ENCODE measurements at regions not wholly inside any gene's neighbourhood (a gene's known extent, or its start where the extent isn't known, plus 50 kb on each side); places are given as distances from the start of the nearest gene placed in this dataset.

DNA sequence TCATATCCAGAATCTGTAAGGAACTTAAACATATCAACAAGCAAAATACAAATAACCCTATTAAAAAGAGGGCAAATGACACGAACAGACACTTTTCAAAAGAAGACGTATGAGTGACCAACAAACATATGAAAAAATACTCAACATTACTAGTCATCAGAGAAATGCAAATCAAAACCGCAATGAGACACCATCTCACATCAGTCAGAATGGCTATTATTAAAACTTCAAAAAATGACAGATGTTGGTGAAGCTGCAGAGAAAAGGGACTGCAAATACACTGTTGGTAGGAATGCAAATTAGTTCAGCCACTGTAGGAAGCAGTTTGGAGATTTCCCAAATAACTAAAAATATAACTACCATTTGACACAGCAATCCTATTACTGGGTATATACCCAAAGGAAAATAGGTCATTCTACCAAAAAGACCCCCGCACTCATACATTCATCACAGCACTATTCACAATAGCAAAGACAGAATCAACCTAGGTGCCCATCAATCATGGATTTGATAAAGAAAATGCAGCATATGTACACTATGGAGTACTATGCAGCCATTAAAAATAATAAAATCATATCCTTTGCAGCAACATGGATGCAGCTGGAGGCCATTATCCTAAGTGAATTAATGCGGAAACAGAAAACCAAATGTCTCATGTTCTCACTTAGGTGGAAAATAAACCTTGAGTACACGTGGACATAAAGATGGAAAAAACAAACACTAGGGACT lies 230.1 kb upstream of the RAB4A start:
- no peak for DNase-seq

DNA sequence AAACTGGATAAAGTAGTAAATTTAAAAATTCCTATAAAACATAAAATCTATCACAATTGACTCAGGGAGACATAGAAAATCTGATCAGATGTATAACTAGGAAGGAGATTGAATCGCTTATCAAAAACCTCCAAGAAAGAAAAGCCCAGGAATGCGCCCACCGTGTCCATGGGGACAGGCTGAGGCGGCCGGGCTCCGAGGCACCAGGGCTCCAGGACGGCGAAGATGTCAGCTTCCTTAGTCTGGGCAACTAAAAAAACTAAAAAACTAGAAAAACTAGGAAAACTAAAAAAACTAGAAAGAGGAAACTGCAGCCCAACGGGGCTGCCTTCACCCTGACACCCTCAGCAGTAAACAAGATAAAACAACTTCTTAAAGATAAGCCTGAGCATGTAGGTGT lies 229.0 kb upstream of the RAB4A start:
- DNase-seq, result no peak

DNA sequence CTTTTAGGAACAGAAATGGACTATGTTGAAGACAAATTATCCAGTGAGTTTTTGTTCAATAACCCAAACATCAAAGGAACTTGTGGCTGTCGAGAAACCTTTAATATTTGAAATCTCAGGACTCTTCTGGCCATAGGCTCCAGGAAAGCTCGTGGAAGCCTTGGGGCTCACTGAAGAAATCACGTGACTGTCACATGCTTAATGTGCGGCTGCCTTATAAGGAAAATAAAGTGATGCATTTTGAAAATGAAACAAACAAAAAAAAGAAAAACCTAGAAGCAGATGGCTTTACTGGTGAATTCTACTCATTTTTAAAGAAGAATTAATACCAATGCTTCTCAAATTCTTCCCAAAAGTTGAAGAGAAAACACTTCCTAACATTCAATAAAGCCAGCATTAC lies 228.4 kb upstream of the RAB4A start:
- DNase-seq, result no peak

DNA sequence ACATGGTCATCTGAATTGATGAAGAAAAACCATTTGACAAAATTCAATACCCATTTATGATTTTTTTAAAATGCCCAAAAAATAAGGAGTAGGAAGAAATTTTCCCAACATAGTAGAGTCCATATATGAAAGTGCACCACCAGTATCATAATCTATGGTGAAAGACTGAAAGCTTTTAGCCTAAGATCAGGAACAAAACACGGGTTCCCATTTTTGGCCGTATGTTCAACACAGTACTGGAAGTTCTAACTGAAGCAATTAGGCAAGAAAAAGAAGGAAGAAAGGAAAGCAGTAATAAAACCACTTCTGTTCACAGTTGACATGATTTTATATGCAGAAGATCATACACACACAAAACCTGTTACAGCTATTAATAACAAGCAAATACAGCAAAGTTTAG lies 227.8 kb upstream of the RAB4A start:
- no peak for DNase-seq

DNA sequence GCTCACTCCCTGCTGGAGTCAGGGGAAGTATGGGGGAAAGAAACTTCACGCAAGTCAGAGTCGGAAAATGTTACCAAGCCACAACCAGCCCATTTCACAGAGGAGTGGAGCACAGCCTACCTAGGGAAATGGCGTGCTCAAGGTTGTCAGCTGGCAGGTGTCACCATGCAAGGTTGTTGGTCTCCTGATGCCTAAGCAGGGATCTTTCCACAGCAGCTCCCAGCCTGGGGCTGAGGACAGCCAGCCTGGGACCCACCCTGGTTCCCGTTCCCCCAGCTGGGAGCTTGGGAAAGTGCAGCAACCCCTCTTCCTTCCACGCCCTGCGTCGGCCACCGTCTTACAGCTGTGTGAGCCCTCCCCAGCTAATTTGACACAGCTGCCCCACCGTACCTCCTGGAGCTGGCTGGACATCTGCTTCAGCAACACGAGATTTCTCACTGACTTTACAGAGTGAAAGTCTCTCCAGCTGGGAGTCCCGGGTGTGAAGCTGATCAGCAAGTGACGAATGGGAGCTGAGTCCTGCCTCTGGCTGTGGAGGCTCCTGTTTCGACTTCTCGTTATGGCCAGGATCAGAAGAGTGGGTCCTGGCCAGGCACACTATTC lies 224.6 kb upstream of the RAB4A start:
- DNase-seq, result no peak

DNA sequence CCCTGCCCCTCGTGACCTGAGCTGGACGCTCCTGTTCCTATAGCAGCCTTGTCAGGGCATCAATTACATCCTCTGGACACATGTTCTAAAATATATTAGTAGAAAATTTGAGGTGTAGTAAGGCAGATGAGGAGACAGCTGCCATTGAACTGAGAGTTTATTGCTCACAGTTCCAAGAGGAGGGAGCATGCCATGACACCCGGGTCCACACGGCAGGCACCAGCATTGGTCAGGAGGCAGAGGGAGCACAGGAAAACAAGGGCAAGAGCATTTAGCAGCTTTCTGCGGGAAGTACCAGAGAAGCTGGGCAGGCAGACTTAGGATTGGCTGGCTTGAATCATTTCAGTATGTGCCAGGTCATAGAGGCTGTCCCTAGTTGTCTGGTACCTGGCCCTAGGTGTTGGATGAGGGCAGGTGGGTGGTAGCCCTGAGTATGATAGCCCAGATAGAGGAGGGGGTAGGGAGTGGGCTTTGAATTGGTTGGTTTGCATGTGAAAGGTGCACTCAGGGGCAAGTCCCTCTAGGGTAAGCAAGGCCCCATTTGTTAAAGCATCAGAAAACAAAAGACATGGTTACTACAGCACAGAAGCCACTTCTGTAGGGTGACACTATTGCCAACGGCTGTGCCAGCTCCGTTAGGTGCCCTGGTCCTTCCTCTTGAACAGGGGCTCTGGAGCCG lies 223.6 kb upstream of the RAB4A start:
- no peak for DNase-seq

DNA sequence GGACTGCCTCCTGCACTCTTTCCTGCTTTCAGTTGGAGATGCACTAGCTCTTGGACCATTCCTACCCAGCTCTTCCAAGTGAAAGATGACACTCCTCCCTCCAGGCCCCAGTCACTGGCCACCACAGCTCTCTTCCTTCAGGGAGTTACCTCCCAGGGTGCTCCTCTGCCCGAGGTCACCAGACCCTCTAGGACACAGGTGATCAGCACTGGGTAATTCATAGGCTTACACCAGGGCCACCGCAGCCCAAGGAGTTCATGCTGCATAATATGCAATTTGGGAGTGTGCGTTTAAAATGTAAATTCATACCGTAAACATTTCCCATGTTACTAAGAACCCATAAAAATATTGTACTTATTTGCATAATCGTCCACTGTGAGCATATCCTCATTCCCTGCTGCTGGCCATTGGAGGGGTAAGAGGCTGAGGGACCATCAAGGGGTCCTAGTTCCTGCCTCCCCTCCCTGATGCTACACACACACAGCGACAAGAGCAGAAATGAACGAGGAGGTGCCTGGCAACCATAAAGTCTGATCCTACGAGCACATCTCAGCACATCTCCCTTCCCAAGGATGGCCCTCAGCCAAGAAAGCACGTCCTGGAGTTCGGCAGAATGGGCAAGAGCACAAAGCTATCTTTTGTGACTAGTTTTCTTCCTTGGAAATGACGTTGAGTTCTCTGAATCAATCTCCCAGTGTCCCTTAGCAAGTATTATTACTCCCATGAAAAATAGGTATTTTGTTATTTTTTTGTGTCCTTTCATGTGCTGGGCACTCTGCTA lies 222.9 kb upstream of the RAB4A start:
- DNase-seq, result no peak

DNA sequence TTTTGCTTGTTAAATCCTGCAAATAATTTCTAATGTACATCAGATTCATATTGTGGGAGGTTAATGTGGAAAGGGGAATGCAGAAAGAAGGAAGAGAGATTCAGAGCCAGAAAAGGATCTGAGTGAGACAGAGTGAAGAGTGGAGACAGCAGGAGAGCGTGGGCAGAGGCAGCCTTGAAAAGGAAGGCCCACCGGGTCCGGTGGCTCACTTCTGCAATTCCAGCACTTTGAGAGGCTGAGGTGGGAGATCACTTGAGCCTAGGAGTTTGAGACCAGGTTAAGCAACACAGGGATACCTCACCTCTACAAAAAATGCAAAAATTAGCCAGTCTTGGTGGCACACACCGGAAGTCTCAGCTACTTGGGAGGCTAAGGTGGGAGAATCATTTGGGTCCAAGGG lies 222.0 kb upstream of the RAB4A start:
- no peak for DNase-seq

DNA sequence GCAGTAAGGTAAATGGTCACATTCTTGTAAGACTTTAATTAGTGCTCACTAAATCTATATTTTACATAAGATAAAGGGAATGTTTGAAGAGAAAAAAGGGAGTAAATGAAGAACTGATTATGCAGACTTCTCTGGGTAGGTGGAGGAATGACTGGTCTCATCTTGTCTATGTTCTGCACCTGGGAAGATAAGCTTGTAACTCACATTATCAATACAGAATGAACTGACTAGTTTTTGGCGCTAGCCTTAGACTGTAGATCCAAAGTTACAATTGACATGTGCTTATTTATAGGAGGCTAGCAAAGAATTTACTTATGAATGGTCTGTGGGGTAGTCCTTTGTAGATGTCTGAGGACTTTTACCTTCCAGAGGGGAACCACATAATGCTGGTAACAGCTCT lies 214.9 kb upstream of the RAB4A start:
- no peak for DNase-seq

DNA sequence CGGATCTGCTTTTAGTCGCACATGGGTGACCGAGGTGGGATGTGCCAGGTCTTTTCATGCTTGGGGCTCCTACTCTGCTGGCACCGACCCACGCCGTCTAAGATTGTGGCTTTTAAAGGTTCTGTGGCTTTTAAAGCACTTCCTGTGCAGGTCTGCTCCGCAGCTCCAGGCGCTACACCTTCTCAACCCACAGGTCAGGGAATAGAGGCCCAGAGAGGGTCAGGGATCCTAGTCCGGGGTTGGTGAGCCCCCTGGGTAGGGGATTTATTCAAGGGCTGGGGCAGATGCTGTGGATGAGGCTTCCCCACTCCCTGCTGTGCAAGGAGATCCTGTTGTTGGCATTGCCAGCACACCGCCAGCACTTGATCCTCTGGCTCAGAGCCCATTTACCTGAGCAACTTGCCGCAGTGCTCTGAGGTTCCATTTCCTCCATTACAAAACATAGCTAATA lies 212.8 kb upstream of the RAB4A start:
- DNase-seq, result peak; percentile 80

DNA sequence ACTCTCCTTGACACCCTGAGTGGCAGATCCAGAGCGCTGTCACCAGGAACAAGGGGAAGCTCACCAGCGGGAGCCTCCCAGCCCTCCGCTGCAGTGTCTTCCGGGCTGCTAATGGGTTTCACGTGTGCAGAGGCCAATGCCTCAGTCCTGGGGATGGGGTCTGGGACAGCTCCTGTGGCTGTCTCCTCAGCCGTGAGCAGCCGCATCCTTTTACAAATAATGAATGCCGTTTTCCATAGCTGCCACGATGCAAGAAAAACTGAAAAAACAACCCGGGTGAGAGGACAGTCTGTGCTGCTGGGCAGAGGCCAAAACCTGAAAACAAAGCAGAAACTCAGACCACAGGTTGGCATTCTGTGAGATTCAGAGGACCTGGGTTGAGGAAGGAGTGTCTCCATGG lies 212.2 kb upstream of the RAB4A start:
- peak; percentile 80 for DNase-seq

DNA sequence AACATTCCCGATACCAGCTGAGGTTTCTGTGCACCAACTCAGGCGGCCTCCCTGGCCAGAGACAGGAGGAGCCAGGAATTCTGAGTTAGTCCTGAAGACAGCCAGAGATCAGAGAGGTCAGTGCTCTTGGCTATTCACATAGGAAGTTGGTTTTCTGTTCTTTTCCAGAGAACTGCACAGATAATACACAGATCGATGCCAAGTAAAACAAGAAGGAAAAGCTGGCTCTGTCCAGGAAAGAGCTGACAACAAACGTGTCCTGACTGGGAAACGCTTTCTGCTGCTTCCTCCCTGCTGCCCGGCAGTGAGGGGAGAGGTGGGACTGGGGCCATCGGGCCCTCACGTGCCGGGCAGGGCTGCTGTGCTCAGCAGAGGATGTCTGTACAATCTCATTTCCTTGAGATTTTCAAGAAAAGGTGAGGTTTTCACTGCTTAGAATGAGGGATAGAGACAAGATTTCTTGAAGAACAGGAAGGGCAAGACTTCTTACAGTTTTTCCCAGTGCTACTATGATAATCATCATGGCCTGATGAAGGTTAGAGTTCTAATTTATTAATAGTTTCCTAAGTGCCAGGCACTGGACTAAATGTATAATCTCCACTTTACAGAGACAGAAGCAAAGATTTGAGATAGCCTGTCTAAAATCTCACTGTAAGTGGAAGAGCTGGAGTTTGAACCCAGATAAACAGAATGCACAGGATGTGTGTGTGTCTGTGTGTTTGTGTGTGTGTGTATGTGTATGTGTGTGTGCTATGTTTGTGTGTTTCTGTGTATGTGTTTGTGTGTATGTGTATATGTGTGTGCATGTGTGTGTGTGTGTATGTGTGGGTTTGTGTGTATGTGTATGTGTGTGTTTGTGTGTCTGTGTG lies 211.0 kb upstream of the RAB4A start:
- no peak for DNase-seq

DNA sequence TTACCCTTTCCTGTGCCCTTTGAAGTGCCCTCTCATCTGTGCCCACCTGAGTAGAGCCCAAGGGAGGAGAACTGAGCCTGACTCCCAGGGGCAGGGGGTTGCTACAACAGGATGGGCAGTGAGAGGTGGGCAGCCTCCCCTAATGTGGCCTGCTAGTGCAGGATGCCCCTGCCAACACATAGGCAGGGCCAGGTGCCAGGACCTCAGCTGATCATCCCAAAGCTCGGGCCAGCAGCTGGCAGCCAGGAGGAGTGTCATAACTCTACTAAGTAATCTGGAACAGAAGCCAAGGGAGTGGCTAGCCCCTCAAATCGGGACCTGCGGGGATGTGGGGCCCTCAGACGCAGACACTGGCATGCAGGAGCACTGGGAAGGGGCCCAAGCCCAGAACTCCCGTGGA lies 208.8 kb upstream of the RAB4A start:
- no peak for DNase-seq

DNA sequence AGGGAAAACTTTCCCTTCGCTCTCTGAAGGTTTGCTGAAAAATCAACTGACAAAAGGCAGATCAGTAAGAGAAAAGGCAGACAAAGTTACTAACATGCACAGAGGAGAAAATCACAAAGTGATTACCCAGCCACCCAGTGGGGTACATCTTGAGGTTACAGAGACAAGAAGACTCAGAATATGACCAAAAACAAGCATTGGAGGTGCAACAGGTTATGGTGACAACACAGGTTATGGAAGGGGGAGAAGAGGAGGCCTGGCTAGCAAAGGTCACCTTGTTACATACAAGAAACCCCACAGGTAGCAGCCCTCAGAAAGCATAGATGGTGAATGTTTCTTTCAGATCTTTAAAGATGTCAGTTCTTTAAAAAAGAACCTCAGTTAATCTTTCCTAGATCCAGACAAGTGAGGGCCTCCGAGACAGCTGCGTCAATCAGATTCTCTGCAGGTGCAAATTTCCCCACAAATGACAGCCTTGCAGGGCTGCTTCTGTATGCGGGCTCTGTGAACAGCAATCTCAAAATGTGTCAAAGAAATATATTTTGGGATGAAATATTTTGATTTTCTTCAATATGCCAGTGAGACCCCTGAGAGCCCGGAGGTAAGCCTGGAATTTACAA lies 207.6 kb upstream of the RAB4A start:
- DNase-seq, result no peak

DNA sequence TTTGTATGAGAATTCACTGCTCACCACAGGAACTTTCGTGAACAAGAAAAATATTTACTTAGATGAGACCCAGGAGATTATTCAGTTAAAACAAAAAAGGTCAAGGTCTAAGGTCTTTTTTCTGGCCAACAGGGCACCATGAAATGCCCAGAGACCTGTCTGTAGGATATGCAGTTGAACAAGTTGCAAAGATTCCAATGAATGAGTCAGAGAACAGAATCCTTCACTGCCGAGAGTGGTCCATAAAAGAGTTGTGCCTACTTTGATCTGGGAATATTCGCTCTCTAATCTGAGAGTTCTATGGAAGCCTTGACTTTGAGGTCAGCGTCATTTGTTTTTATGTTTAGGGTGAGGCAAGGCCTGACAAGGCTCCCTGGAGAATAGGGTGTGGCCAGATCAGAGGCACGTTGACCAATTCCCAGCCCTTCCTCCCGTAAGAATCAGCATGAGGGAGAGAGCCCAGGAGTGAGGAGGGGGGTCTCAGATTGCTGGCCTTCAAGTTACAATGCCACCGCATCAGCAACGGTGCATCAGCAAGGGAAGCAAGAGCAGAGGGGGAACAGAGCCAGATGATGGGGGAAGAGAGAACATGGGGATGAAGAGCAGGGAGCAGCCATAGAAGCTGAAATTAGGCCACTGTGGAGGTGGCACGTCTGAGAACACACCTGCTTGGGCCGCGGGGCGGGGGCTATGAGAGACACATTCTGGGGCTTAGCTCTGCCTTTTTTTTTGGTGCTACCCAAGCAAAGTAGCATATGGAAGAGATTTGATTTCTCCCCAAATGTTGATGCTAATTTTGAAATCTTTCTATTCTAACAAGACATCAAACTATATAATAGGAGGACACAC lies 206.4 kb upstream of the RAB4A start:
- DNase-seq, result no peak

DNA sequence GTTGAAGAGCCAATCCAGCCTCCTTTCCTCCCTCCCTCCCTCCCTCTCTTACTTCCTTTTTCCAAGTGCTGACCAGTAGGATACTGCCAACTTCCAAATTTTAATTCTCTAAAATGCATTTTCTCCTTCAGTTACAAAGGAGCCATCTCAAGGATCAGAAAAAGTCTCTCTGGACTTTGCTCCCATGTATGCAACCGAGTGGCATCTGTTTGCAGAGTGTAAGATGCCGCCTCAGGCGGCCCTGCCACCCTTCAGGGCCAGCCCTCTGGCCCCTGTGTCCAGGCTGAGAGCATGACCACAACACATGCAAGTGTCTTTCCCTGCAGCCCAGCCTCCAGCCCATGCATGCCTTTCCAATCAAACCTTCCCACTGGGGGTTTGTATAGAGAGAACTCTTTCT lies 205.3 kb upstream of the RAB4A start:
- no peak for DNase-seq

DNA sequence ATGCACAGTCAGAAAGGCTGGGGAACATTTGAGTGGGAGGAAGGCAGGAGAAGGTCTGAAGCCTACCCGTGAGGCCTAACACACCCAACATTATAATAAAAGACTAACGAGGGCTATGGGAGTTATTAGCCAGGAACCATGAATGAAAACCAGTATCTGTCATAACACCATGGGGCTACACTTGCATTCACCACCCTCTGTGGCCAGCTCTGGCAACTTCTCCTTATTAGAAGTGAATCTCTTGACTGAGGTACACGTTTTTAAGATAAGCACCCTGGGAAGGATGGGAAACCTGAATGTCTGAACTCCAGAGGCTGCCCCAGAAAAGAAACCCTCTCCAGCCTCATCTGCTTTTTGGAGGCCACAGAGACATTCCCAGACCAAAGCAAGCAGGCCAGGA lies 204.3 kb upstream of the RAB4A start:
- no peak for DNase-seq

DNA sequence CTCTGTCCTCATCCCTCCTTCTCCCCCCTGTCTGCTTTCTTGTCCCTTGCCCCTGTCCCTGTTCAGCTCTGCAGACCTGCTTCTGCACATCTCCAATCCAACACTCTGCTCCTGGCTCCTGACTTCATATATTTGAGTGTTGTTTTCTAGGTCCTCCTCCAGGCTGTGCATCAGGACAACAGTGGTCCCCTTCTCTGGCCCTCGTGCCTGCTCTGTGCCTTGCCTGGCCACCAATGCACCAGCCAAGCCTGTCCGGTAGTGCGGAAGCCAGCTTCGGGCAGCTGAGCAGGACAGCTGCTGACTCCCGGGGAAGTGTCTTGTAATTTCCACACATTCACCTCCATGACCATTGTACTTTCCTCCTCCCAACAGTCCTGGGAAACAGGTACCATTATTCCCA lies 203.4 kb upstream of the RAB4A start:
- DNase-seq, result no peak

DNA sequence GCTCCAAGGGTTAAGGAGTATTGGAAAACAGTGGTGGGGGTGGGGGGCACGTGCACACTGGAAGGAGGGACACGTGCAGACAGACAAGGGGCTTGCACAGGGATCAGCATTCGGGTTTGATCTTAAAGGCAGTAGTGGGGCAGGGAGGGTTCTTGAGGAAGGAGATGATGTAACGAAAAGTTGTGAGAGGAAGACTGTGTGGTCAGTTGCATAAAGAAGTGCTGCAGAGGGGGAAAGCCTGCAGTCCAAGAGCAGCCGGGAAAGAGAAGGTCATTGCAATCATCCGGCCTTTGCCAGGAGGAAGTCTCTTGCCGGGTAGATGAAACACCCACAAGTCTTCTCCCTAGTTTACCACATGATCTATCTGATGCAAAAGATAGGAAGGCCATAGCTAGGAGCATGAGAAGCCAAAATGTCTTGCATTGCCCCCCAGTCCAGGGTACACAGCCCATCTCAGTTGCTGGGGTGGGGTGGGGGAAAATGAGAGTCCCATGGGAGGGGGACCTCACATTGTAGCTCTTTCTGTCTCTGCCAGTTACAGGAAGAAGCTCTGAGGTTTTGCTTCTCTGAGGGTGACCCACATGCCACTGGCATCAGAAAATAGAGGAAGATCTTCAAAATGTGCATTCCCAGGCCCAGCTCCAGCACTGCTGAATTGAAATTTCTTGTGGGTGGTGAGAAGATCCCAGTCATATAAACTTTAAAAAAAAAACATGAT lies 202.5 kb upstream of the RAB4A start:
- no peak for DNase-seq

DNA sequence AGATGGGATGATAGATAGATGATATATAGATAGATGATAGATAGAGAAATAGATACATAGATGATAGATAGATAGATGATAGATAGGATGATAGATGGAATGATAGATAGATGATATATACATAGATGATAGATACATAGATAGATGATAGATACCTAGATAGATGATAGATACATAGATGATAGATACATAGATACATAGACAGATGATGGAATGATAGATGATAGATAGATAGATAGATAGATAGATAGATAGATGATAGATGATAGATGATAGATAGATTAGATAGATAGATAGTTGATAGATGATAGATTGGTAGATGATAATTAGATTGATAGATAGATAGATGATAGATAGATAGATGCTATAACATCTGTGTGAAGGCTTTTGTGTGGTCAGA lies 201.7 kb upstream of the RAB4A start:
- DNase-seq, result no peak

Data from NCI-H510A treated with DMSO at 0.1 percent for 48 hours (cell line).